Caco-2 (cell line): ENCODE measurements at regions not wholly inside any gene's neighbourhood (a gene's known extent, or its start where the extent isn't known, plus 50 kb on each side); places are given as distances from the start of the nearest gene placed in this dataset.
A peak's percentile ranks its signal among the peaks of the same experiment; 100 is the strongest.

ENCODE experiments used
- BruUV-seq: library from RNA; stranded (reverse); fragments of 400-500 nt; replicated peaks from 2 replicates; lab custom pipeline; 2021; lab: Mats Ljungman, UMichigan
- CTCF ChIA-PET: fragments of 300-600 bp; sonication (Branson Sonifier 250); formaldehyde crosslinking; loops from one replicate; lab custom pipeline; 2022; ENCODE audit warnings: antibody characterized with exemption; lab: Charles Lee
- POLR2A ChIA-PET: fragments of 300-600 bp; sonication (Branson Sonifier 250); formaldehyde crosslinking; loops from one replicate; lab custom pipeline; 2022; ENCODE audit warnings: antibody characterized with exemption; lab: Charles Lee
- DNase-seq, 2 experiments: peaks; one replicate each; pipeline versions ENCODE4 v3.0.0 to v3.0.0-alpha.2; 2020 to 2022
- H3K27me3 ChIP-seq: replicated peaks from 2 replicates; pipeline ENCODE4 v1.6.0; 2011; ENCODE audit warnings: low read length; ENCODE audit not compliant: control insufficient read depth, insufficient read depth
- H3K36me3 ChIP-seq: 2 replicates; pipeline ENCODE4 v1.5.1; 2011; ENCODE audit warnings: low read length; ENCODE audit not compliant: control insufficient read depth, insufficient read depth
- H3K4me1 ChIP-seq: fragments of 250-450 bp; sonication (Bioruptor Pico); 2 replicates; pipeline ENCODE4 v1.5.1; 2020; ENCODE audit warnings: mild to moderate bottlenecking
- H3K4me3 ChIP-seq: 2 replicates; pipeline ENCODE4 v1.5.1; 2011; ENCODE audit warnings: low read depth, mild to moderate bottlenecking, control low read depth, low read length
- H3K9me3 ChIP-seq: fragments of 250-450 bp; sonication (Bioruptor Pico); 2 replicates; pipeline ENCODE4 v1.5.1; 2020; ENCODE audit warnings: mild to moderate bottlenecking, moderate library complexity
- H3K27ac Mint-ChIP-seq: one replicate; pipeline ENCODE4 v1.8.0; 2022; ENCODE audit warnings: mixed read lengths; ENCODE audit not compliant: unreplicated experiment
- H3K27me3 Mint-ChIP-seq: one replicate; pipeline ENCODE4 v1.8.0; 2022; ENCODE audit warnings: mixed read lengths; ENCODE audit not compliant: insufficient read depth, unreplicated experiment
- H3K36me3 Mint-ChIP-seq: one replicate; pipeline ENCODE4 v1.8.0; 2022; ENCODE audit warnings: mild to moderate bottlenecking, mixed read lengths; ENCODE audit not compliant: insufficient read depth, unreplicated experiment
- H3K4me1 Mint-ChIP-seq: one replicate; pipeline ENCODE4 v1.8.0; 2022; ENCODE audit warnings: low read depth, mixed read lengths; ENCODE audit not compliant: unreplicated experiment
- H3K4me3 Mint-ChIP-seq: one replicate; pipeline ENCODE4 v1.8.0; 2022; ENCODE audit warnings: mild to moderate bottlenecking, moderate library complexity, mixed read lengths; ENCODE audit not compliant: unreplicated experiment
- H3K9me3 Mint-ChIP-seq: one replicate; pipeline ENCODE4 v1.8.0; 2022; ENCODE audit warnings: mixed read lengths; ENCODE audit not compliant: unreplicated experiment
- CTCF ChIP-seq, 2 experiments: fragments of 200-600 bp in 1 of 2; IDR thresholded peaks; 1 replicate in 1 of 2; 2 replicates in 1 of 2; pipeline versions ENCODE4 v1.5.1 to v1.8.0; 2011 to 2022; ENCODE audit warnings: antibody characterized with exemption in 1 of 2, control low read depth in 1 of 2, inconsistent platforms in 1 of 2, low read depth in 1 of 2, low read length in 1 of 2, mild to moderate bottlenecking in 1 of 2, moderate library complexity in 1 of 2; ENCODE audit not compliant: insufficient read depth in 1 of 2, severe bottlenecking in 1 of 2, unreplicated experiment in 1 of 2
- intact Hi-C: fragments of 100-400 bp; cut with micrococcal nuclease; formaldehyde crosslinking; loops from one replicate; pipeline ENCODE4 v1.10.0; 2022; ENCODE audit not compliant: unreplicated experiment

- CTCF ChIA-PET, result no interaction called here
- POLR2A ChIA-PET, result no interaction called here
- H3K36me3 Mint-ChIP-seq, result no peaks in the 10 kb centered on the region
- H3K4me1 Mint-ChIP-seq, result no peaks in the 10 kb centered on the region
- Histone ChIP-seq H3K36me3 (no peaks in the 10 kb centered on the region), H3K4me3 (no peak overlapping the region), H3K27me3 (no peaks in the 10 kb centered on the region), H3K9me3 (no peaks in the 10 kb centered on the region), H3K4me1 (no peaks in the 10 kb centered on the region)
- intact Hi-C loops, result no loop called here
- no peaks in the 10 kb centered on the region for H3K9me3 Mint-ChIP-seq
- H3K27ac Mint-ChIP-seq, result no peak overlapping the region
- no peak overlapping the region for H3K4me3 Mint-ChIP-seq
- no peak for TF ChIP-seq CTCF (IDR thresholded peaks at IDR 0.05; ENCODE audit: insufficient read depth in 1 of 2, low read depth in 1 of 2, low read length in 1 of 2, severe bottlenecking in 1 of 2, unreplicated experiment in 1 of 2)
- no TSS peak for BruUV-seq
- DNase-seq, result no peak
- H3K27me3 Mint-ChIP-seq, result no peaks in the 10 kb centered on the region
Observed at GRCh38 chrX:42269186-42269585, 345.8 kb upstream of the CASK start.

GRCh38 chrX:42260854-42261253, 337.5 kb upstream of the CASK start:
- Histone ChIP-seq H3K4me1 (no peaks in the 10 kb centered on the region), H3K36me3 (no peaks in the 10 kb centered on the region), H3K4me3 (no peak overlapping the region), H3K9me3 (no peaks in the 10 kb centered on the region), H3K27me3 (no peaks in the 10 kb centered on the region)
- intact Hi-C loops, result no loop called here
- BruUV-seq, result no TSS peak
- no peaks in the 10 kb centered on the region for H3K36me3 Mint-ChIP-seq
- CTCF ChIA-PET, result no interaction called here
- no peaks in the 10 kb centered on the region for H3K9me3 Mint-ChIP-seq
- DNase-seq, result no peak
- POLR2A ChIA-PET, result no interaction called here
- no peaks in the 10 kb centered on the region for H3K27me3 Mint-ChIP-seq
- no peak overlapping the region for H3K27ac Mint-ChIP-seq
- H3K4me1 Mint-ChIP-seq, result no peaks in the 10 kb centered on the region
- TF ChIP-seq CTCF (IDR thresholded peaks at IDR 0.05; ENCODE audit: insufficient read depth in 1 of 2, low read depth in 1 of 2, low read length in 1 of 2, severe bottlenecking in 1 of 2, unreplicated experiment in 1 of 2), result no peak
- no peak overlapping the region for H3K4me3 Mint-ChIP-seq

GRCh38 chrX:42248226-42248625, 324.9 kb upstream of the CASK start:
- Histone ChIP-seq H3K9me3 (no peaks in the 10 kb centered on the region), H3K4me3 (no peak overlapping the region), H3K27me3 (no peaks in the 10 kb centered on the region), H3K36me3 (no peaks in the 10 kb centered on the region), H3K4me1 (peaks cover 30% of the 10 kb centered on the region)
- TF ChIP-seq CTCF (IDR thresholded peaks at IDR 0.05; ENCODE audit: insufficient read depth in 1 of 2, low read depth in 1 of 2, low read length in 1 of 2, severe bottlenecking in 1 of 2, unreplicated experiment in 1 of 2), result no peak
- H3K27me3 Mint-ChIP-seq, result no peaks in the 10 kb centered on the region
- intact Hi-C loops, result loop anchor here (10.0 kb wide), 1 partner anchor 153 kb away; no protein-coding TSS in a partner anchor
- H3K4me3 Mint-ChIP-seq, result no peak overlapping the region
- H3K36me3 Mint-ChIP-seq, result no peaks in the 10 kb centered on the region
- peak overlapping the region; percentile 64 for H3K27ac Mint-ChIP-seq
- H3K9me3 Mint-ChIP-seq, result peaks cover 18% of the 10 kb centered on the region
- peak in 1 of 2 experiments; percentile 23 for DNase-seq
- CTCF ChIA-PET, result interaction anchor here (0.6 kb wide), 1 partner anchor 38 kb away, joined by 9 read pairs; no protein-coding TSS in a partner anchor
- peaks cover 27% of the 10 kb centered on the region for H3K4me1 Mint-ChIP-seq
- POLR2A ChIA-PET, result no interaction called here
- no TSS peak for BruUV-seq
